NB4 (cell line): ENCODE measurements at regions not wholly inside any gene's neighbourhood (a gene's known extent, or its start where the extent isn't known, plus 50 kb on each side); places are given as distances from the start of the nearest gene placed in this dataset.

Source experiments
- MAX ChIP-seq: IDR thresholded peaks from 2 replicates; pipeline ENCODE4 v1.6.1; 2011; ENCODE audit warnings: low read depth, low read length
- MYC ChIP-seq: IDR thresholded peaks from 2 replicates; pipeline ENCODE4 v1.6.1; 2011; ENCODE audit warnings: low read depth, low read length
- POLR2A ChIP-seq: IDR thresholded peaks from 2 replicates; pipeline ENCODE4 v1.6.1; 2011; ENCODE audit warnings: mild to moderate bottlenecking; ENCODE audit not compliant: insufficient read length; ENCODE audit errors: extremely low read depth
- TF ChIP-seq, protein P1 (sequence below): IDR thresholded peaks from one replicate; pipeline ENCODE4 v1.5.1; 2012; ENCODE audit warnings: low read depth, low read length

GRCh38 chr4:33369446-33369845, 2649.3 kb downstream of the PCDH7 start:
- TF ChIP-seq, protein P1, sequence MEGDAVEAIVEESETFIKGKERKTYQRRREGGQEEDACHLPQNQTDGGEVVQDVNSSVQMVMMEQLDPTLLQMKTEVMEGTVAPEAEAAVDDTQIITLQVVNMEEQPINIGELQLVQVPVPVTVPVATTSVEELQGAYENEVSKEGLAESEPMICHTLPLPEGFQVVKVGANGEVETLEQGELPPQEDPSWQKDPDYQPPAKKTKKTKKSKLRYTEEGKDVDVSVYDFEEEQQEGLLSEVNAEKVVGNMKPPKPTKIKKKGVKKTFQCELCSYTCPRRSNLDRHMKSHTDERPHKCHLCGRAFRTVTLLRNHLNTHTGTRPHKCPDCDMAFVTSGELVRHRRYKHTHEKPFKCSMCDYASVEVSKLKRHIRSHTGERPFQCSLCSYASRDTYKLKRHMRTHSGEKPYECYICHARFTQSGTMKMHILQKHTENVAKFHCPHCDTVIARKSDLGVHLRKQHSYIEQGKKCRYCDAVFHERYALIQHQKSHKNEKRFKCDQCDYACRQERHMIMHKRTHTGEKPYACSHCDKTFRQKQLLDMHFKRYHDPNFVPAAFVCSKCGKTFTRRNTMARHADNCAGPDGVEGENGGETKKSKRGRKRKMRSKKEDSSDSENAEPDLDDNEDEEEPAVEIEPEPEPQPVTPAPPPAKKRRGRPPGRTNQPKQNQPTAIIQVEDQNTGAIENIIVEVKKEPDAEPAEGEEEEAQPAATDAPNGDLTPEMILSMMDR: no peak
- no peak for TF ChIP-seq MAX
- TF ChIP-seq POLR2A: no peak
- TF ChIP-seq MYC: no peak
